ENCODE measurements at regions not wholly inside any gene's neighbourhood (a gene's known extent, or its start where the extent isn't known, plus 50 kb on each side); places are given as distances from the start of the nearest gene placed in this dataset.

DNA sequence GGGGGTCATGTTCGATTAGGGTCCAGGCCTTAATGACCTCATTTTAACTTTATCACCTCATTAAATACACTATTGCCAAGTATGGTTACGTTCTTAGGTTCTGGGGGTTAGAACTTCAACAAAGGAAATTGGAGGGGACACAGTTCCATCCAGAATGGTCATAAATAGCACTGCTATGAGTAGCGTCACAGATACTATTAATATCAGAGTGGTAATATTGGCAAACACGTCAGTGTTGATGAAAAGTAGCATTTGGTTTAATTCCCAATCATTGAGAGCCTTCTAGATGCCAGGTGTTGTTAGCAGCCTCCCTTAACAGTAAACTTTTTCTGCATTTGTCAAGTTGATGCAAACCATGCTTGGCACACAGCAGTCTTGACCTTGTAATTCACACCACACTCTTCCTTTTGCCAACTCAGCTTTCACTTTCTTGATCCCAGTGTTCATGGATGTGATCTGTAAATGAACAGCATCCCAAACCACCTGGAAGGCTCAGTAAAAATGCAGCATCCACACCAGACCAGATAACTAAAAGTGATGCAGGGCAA lies 912.5 kb upstream of the TENM3 start:
- no peak overlapping the region for H3K27ac ChIP-seq (ENCODE audit: low read depth, low read length)
- WGBS, 3 donors = 43 to 61% (median 55%) methylated on average over 4 of the region's 4 CpGs

DNA sequence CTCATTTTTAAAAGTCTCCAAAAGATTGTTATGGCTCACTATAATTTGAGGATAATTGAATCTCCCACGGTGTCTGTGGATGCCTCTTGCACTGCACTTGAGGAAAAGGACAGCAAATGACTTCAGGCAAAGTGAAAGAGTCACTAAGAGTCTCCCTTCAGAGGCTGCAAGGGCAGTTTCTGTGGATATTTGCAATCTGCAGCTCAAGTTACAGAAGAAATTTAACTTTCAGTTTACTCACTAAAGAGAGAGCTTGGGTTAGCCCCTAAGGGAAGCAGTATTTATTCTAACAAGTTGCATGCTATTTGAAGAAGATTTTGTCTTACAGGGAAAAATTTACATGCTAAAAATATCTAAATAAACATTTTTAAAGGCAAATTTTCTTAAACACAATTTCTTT lies 912.0 kb upstream of the TENM3 start:
- 20 to 42% (median 33%) methylated on average over 1 of the region's 1 CpG for WGBS, 3 donors
- H3K27ac ChIP-seq (ENCODE audit: low read depth, low read length) = no peak overlapping the region

DNA sequence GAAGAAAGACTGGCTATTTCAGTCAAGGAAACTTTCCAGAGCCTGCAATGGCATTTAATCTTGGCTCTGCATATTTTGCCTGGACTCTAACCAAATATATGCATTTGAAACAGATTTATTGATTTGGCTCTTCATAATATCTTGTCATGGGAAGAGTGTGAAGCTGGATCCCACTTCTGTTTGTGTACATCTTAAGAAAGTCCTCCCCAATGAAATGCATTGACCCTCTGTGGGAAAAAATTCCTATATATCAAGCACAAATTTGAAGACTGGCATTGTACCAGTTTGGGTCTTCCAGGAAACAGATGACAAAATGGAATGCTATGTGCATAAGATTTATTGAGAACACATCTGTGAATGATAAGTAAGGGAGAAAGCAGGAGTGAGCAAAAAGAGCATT lies 897.3 kb upstream of the TENM3 start:
- no peak overlapping the region for H3K27ac ChIP-seq (ENCODE audit: low read depth, low read length)

DNA sequence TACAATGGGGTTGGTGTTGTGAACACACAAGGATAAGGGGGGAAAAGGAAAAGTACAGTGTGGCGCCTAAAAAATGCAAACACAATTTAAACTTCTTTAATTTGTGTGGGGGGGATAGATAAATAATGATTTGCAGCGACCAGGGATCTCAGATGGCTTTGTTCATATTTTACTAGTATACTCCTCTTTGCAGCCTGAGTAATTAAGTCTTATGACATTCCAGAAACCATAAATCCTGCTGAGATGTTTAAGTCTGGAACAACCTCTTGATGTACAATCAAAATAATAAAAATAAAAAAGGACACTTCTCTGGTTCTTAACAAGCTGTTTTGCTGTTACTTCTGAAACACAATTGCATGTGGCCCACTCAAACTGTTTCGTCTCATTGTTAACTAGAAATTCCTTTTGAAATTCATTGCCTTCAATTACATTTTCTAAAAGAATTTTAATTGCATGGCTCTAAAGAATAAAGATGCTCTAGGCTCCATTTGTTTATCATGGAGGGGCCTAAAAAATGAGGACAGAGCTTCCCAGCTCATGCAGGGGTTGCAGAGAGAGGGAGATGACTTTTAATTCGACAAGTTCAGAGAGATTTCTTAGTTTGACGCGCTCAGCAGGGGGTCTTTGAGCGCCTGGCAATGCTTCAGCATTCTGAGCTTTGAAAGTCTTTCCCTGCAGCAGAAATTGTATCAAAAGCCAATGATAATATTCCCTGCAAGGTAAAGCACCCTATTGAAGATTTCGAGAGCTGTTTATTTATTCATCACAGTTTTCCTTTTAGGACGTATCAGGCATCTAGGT lies 892.4 kb upstream of the TENM3 start:
- H3K27ac ChIP-seq (ENCODE audit: low read depth, low read length) = no peak overlapping the region
- 19 to 61% (median 57%) methylated on average over 9 of the region's 9 CpGs for WGBS, 3 donors

DNA sequence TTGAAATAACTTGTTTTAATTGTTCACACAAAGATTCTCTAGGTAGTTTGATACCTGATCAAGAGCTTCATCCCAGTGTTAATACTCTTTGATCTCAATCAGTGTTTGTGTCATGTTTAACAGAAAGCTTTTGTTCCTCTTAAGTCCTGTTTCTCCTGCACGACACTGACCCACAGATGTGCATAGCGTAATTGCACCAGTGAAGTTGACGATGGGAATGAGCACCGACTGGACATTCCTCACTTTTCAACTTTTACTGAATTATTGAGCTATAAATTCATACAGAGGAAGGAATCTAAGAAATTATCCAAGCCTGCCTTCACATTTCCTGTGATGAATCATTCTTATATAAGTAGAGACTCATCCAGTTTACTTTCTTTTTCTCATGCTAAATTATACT lies 878.7 kb upstream of the TENM3 start:
- 52 to 68% (median 52%) methylated on average over 4 of the region's 4 CpGs for WGBS, 3 donors
- no peak overlapping the region for H3K27ac ChIP-seq (ENCODE audit: low read depth, low read length)

DNA sequence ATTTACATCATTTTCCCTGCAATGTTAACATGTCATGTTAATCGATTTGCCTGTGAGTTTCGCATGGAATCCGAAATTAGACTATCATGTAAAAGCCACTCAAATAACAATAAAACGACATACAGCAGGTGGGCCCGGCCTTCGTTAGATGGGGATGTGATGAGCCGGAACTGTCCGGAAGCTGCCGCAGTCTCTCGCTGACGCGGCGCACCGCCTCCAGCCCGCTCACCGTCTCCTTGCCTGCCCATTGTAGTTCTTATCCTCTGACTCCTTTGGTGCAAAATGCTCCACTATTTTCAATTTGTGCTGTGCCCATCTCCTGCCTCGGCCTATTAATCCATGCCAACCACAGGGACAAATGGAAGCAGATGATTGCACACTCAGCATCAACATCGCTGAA lies 877.5 kb upstream of the TENM3 start:
- WGBS, 3 donors = 91 to 95% (median 93%) methylated on average over 18 of the region's 18 CpGs

DNA sequence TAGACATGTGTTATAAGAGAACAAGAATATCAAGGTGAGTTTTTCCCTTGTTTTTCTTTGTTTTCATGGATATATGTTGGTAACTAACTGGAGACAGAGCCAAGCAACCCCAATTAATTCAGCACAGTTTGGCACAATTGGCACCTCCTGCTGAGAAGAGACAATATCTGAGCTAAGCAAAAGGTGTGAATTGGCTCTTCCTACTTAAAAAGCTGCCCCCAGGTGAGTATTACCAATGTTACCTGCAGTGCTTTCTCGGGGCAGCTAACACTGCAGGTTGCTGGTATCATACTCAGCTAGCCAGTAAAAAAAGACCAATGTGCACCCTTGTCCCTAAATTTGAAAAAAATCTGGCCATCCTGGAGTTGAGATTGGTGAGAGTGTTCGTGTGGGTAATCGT lies 871.2 kb upstream of the TENM3 start:
- H3K27ac ChIP-seq (ENCODE audit: low read depth, low read length) = no peak overlapping the region
- 51 to 68% (median 66%) methylated on average over 3 of the region's 3 CpGs for WGBS, 3 donors

More for the DNA sequence above, 877.5 kb upstream of the TENM3 start:
- H3K27ac ChIP-seq (ENCODE audit: low read depth, low read length) = no peak overlapping the region

DNA sequence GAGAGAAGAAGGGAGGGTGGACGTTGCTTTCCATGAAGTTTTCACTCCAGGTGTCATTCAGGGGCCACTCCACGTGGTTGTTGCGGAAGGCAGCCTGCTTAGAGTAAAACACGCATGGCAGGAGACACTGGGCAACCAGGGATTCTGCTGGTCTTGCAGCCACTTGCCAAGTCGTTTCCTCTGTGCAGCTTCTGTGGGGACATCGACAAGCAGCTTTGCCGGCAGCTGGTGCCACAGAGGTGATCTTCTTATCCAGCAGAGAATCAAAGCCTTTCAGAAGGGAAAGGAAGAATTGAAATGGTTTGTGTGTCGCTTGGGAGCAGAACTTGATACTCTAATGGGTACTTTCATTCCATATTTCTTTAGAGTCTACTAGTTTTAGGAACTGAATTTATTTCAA lies 867.1 kb upstream of the TENM3 start:
- H3K27ac ChIP-seq (ENCODE audit: low read depth, low read length) = no peak overlapping the region
- WGBS, 3 donors = 67 to 71% (median 69%) methylated on average over 8 of the region's 8 CpGs

DNA sequence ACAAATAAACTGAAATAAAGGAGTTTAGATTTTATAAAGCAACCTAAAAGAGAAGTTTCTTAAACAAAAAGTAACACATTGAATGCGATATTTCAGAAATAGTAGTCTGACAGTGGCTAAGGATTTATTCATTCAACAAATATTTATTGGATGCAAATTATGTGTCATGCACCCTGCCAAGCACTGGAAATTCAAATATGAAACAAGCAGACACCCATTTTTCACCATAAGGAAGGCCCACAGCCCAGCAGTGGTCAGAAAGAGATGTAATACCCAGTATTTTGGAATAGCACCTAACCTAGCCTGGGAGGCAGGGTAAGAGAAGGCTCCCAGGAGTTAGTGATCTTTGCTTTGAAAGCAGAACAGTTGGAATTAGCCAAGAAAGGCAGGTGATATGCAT lies 855.1 kb upstream of the TENM3 start:
- H3K27ac ChIP-seq (ENCODE audit: low read depth, low read length) = no peak overlapping the region
- 75 to 80% (median 80%) methylated on average over 1 of the region's 1 CpG for WGBS, 3 donors

DNA sequence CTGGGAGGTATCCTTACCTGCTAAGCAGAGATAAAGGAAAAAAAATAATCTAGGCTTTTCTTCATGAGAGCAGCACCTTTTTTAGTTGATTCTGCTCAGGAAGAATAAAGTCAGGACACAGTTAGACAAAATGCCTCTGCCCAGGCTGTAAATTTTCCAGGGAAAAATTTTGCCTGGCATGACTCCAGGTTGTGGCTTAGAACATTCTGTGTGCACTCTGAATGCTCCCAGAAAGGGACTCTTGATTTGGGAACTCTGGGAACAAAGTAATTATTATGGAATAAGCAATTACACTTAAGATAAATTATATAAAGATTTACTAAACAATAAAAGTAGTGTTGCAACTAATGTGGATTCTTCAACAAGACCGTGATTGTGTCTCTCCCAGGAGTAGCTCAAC lies 826.2 kb upstream of the TENM3 start:
- no peak overlapping the region for H3K27ac ChIP-seq (ENCODE audit: low read depth, low read length)
- 47 to 91% (median 71%) methylated on average over 1 of the region's 1 CpG for WGBS, 3 donors

DNA sequence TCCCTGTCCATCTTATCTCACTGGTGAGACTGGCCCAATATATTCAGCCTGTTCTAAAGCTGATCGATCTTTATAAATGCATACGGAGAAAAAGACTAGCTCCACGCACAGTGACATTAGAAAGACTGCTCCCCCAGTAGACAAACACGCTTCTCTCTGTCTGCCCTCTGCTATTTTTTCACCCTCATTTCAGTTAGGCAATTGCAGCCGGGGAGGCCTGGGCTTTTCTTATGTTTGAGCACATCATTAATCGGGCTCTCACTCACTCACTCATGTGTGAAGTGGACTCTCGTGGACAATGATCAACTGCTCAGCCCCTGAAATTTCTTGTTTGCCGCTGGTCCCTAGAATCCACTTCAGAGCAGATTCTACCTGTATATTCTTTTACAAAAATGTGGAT lies 824.7 kb upstream of the TENM3 start:
- WGBS, 3 donors = 42 to 79% (median 79%) methylated on average over 8 of the region's 8 CpGs
- no peak overlapping the region for H3K27ac ChIP-seq (ENCODE audit: low read depth, low read length)

DNA sequence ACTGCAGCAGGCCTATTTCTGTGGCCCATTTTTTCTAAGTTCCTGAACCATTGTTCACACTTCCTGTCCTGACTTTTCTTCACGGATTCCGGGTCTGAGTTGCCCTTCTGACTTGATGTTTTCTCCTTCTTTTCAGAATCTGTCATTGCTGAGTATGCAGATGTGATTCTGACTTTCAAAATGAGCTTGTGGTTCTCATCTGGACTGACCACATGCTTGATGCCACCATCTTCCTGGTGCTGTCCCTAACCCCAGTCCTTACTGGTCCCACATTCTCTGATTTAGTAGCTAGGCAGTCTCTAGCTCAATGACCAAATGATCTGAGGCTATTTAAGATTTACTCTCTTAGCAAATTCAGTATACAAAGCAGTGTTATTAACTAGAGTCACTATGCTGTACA lies 822.3 kb upstream of the TENM3 start:
- WGBS, 3 donors = 54 to 67% (median 58%) methylated on average over 2 of the region's 2 CpGs
- no peak overlapping the region for H3K27ac ChIP-seq (ENCODE audit: low read depth, low read length)

DNA sequence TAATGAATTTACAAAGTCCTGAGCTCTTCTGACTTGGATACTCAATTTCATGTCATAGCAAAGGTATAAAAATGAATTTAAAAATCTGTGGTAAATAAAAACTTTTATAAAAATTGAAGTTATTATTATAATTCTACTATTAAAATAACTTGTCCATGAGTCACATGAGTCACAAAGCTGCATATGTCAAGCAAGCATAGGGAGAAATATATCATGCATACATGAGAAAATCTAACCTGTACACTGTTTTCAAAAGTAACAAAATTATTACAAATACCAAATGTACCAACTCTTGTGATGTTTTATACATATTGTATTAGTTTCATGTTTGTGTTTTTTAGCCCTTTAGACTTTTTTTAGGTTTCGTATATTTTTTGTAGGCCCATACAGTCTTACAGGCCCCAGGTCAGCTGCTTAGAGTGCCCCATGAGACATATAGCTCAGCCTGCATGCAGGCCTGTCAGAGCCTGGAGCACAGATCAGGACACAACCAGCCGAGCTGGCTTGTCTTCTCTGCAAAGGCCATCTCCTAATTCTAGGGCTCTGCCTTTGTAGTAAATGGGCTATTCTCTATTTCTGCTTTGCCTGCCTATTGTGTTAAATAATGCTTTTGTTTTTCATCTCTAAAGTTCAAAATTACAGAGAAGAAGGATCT lies 818.7 kb upstream of the TENM3 start:
- WGBS, 3 donors = 68 to 79% (median 77%) methylated on average over 2 of the region's 2 CpGs
- H3K27ac ChIP-seq (ENCODE audit: low read depth, low read length) = no peak overlapping the region

DNA sequence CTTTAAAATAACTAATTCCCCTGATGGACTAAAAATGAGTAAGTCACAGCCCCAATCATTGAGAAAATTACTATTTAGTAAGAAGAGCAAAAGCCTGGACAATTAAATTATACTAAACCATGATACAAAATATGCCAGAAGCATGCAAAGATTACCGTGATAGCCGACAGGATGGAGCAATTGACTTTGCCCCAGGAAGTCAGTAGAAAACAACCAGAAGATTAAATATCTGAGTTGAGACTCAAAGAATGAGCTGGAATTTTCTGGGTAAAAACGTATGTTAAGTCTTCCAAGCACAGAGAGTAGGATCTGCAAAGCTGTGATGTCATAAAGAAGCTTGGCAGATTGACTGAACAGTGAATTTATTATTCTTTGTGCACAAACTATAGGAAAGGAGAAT lies 816.1 kb upstream of the TENM3 start:
- 56 to 63% (median 60%) methylated on average over 3 of the region's 3 CpGs for WGBS, 3 donors
- H3K27ac ChIP-seq (ENCODE audit: low read depth, low read length) = no peak overlapping the region

DNA sequence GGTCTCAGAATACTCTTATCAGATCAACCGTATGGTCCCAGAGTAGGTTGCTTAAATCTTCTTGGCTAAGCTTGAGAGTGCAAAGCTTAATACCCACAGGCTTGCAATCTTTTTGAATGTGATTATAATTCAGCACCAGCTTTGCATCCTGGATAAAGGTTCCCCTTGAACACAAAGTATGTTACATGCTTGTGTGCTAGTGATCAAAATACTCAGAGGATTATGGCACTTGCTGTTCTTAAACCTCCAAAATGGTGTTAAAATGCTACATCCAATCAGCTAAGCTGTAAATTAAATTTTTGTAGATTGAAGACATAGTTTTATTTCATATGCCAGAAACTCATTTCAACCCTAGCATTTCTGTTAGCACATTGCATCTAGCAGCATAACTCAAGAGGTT lies 812.2 kb upstream of the TENM3 start:
- no peak overlapping the region for H3K27ac ChIP-seq (ENCODE audit: low read depth, low read length)
- WGBS, 3 donors = 16 to 52% (median 26%) methylated on average over 1 of the region's 1 CpG

DNA sequence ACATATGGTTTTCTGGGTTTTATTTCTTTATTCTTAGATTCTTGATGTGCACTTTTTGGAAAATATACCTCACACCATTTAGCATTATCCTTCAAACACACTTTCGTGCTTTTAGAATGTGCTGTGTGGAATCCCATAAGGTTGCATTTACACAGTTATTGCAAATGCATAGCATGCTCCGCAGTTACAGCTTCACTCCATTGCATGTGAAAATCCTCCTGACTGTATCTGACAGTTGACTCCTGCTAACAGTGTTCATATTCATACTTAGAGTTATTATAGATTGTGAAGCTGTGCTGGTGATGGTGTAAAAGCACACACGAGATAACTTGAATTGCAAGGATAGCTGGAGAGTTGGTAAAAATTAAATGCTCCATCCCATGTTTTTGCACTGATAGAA lies 811.5 kb upstream of the TENM3 start:
- no peak overlapping the region for H3K27ac ChIP-seq (ENCODE audit: low read depth, low read length)
- 70 to 80% (median 76%) methylated on average over 3 of the region's 3 CpGs for whole genome bisulfite sequencing, 3 donors

DNA sequence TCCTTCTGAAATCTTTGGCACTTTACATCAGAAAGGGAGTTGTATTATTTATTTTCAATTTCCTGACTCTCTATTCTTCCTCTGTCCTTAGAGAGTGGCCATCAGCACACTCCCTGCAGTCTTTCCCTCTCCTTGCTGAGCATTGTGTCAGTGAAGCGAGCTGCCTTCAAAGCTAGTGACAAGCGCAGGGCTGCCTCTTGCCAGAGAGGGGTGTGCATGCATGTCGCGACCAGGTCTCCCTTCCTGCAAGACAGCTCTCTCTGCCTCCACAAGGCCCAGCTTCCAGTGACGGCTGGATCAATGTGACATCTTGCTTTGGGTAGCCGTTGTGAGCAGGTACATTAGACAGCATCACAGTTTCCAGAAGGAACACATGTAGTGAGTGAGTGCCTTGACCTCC lies 810.9 kb upstream of the TENM3 start:
- WGBS, 3 donors = 35 to 62% (median 58%) methylated on average over 6 of the region's 6 CpGs
- no peak overlapping the region for H3K27ac ChIP-seq (ENCODE audit: low read depth, low read length)

DNA sequence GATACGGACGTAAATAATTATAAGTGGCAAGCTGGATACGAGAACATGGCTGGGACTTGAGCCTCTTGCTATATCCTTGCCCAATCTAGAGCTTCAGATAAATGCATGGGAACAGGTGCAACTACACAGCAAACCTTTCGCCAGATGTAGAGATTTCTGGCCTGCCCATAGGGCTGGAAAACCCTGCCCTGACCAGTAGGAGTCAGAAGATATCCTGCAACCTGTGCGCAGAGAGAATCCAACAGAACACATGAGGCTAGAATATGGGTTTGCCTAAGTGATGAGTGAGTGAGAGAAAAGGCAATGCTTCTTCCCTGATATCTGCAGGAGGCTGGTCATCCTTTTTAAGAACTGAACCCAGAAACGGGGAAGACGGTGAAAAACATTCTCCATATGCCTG lies 805.3 kb upstream of the TENM3 start:
- WGBS, 3 donors = 80 to 89% (median 83%) methylated on average over 7 of the region's 7 CpGs
- H3K27ac ChIP-seq (ENCODE audit: low read depth, low read length) = no peak overlapping the region

DNA sequence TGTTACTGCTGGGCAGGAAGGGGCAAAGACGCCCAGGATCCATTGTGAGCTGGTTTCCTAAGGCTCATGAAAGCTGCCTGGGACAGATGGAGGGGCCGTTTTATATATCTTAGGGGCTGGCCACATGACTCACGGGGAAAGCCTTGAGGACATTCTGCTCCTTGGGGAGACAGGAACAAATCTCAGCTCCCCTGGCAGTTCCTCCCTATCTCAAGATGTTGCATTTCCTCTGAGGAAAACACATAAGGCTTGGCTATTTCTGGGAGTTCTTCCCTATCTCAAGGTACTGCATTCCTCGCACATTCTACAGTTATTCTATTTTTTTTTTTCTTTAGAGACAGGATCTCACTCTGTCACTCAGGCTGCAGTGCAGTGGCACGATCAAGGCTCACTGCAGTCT lies 804.6 kb upstream of the TENM3 start:
- 44 to 54% (median 50%) methylated on average over 5 of the region's 5 CpGs for WGBS, 3 donors

DNA sequence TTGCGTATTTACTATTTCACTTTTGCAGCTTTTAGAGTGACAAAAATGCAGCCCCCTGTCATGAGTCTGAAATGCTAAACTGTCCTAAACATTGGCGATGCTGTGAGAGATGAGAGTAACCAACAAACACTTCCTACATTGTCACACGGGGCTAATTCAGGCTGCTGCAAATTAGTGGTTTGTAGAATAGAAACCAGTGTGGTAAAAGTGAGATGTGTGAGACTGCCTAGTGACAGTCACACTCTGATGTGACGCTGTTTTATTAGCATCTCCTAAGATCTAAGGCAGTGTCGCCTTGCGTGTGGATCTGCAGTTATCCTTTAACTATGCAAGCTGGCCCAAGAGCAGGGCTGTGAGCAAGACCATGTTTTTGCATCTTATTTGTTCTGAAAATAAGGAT lies 800.2 kb upstream of the TENM3 start:
- WGBS, 3 donors = 10 to 33% (median 25%) methylated on average over 6 of the region's 6 CpGs
- no peak overlapping the region for H3K27ac ChIP-seq (ENCODE audit: low read depth, low read length)

More for the DNA sequence above, 804.6 kb upstream of the TENM3 start:
- H3K27ac ChIP-seq (ENCODE audit: low read depth, low read length) = no peak overlapping the region
